ENCODE measurements at regions not wholly inside any gene's neighbourhood (a gene's known extent, or its start where the extent isn't known, plus 50 kb on each side); places are given as distances from the start of the nearest gene placed in this dataset.

GRCh38 chr2:224190936-224191270, 151.8 kb upstream of the SERPINE2 start:
- Histone ChIP-seq H3K27me3 (ENCODE audit: insufficient read depth, low read length) (no peaks in the 10 kb centered on the region), H3K79me2 (ENCODE audit: insufficient read depth, low read length) (no peaks in the 10 kb centered on the region), H3K9me3 (ENCODE audit: insufficient read depth, low read depth, low read length) (no peaks in the 10 kb centered on the region), H3K4me3 (ENCODE audit: insufficient read depth, low read depth, low read length) (no peak overlapping the region), H3K36me3 (ENCODE audit: insufficient read depth, low read length) (no peaks in the 10 kb centered on the region), H2AFZ (ENCODE audit: low read depth, low read length) (no peak overlapping the region), H3K4me1 (ENCODE audit: insufficient read depth, low read length) (no peaks in the 10 kb centered on the region), H3K4me2 (ENCODE audit: low read length) (no peak overlapping the region), H3K27ac (ENCODE audit: low read depth, low read length) (no peak overlapping the region), H4K20me1 (ENCODE audit: insufficient read depth, low read length) (no peaks in the 10 kb centered on the region), H3K9ac (ENCODE audit: low read length) (no peak overlapping the region)
- DNase-seq (ENCODE audit: low read depth): peak; percentile 44
- Mint-ChIP-seq H3K4me3 (ENCODE audit: unreplicated experiment) (no peak overlapping the region), H3K9me3 (ENCODE audit: unreplicated experiment) (peaks cover 10% of the 10 kb centered on the region), H3K27me3 (ENCODE audit: low read depth, unreplicated experiment) (no peaks in the 10 kb centered on the region), H3K27ac (ENCODE audit: unreplicated experiment) (no peak overlapping the region), H3K4me1 (ENCODE audit: low read depth, unreplicated experiment) (no peaks in the 10 kb centered on the region), H3K36me3 (ENCODE audit: low read depth, unreplicated experiment) (no peaks in the 10 kb centered on the region)
- peak; percentile 32 for FAIRE-seq
- TF ChIP-seq CTCF (IDR thresholded peaks at IDR 0.05; ENCODE audit: insufficient read depth, low read depth, low read length): no peak
- TF ChIP-seq EZH2 (IDR thresholded peaks at IDR 0.05; ENCODE audit: insufficient read depth, low read length): no peak

GRCh38 chr2:224190234-224190935, 151.3 kb upstream of the SERPINE2 start:
- FAIRE-seq: no peak
- no peaks in the 10 kb centered on the region for H3K79me2 ChIP-seq (ENCODE audit: insufficient read depth, low read length)
- no peaks in the 10 kb centered on the region for H3K4me1 ChIP-seq (ENCODE audit: insufficient read depth, low read length)
- H3K36me3 Mint-ChIP-seq (ENCODE audit: low read depth, unreplicated experiment): no peaks in the 10 kb centered on the region
- no peak overlapping the region for H2AFZ ChIP-seq (ENCODE audit: low read depth, low read length)
- no peaks in the 10 kb centered on the region for H3K27me3 ChIP-seq (ENCODE audit: insufficient read depth, low read length)
- H3K4me3 Mint-ChIP-seq (ENCODE audit: unreplicated experiment): no peak overlapping the region
- no peak for DNase-seq (ENCODE audit: low read depth)
- H3K27ac Mint-ChIP-seq (ENCODE audit: unreplicated experiment): no peak overlapping the region
- H3K4me1 Mint-ChIP-seq (ENCODE audit: low read depth, unreplicated experiment): no peaks in the 10 kb centered on the region
- H3K27ac ChIP-seq (ENCODE audit: low read depth, low read length): no peak overlapping the region
- H3K9me3 ChIP-seq (ENCODE audit: insufficient read depth, low read depth, low read length): no peaks in the 10 kb centered on the region
- no peak overlapping the region for H3K9ac ChIP-seq (ENCODE audit: low read length)
- H3K4me2 ChIP-seq (ENCODE audit: low read length): no peak overlapping the region
- TF ChIP-seq CTCF (IDR thresholded peaks at IDR 0.05; ENCODE audit: insufficient read depth, low read depth, low read length): no peak
- TF ChIP-seq EZH2 (IDR thresholded peaks at IDR 0.05; ENCODE audit: insufficient read depth, low read length): no peak
- peaks cover 10% of the 10 kb centered on the region for H3K9me3 Mint-ChIP-seq (ENCODE audit: unreplicated experiment)
- H3K36me3 ChIP-seq (ENCODE audit: insufficient read depth, low read length): no peaks in the 10 kb centered on the region
- H3K4me3 ChIP-seq (ENCODE audit: insufficient read depth, low read depth, low read length): no peak overlapping the region
- no peaks in the 10 kb centered on the region for H3K27me3 Mint-ChIP-seq (ENCODE audit: low read depth, unreplicated experiment)
- no peaks in the 10 kb centered on the region for H4K20me1 ChIP-seq (ENCODE audit: insufficient read depth, low read length)

GRCh38 chr2:224187220-224187619, 148.1 kb upstream of the SERPINE2 start:
- no peak for TF ChIP-seq EZH2 (IDR thresholded peaks at IDR 0.05; ENCODE audit: insufficient read depth, low read length)
- no peak for TF ChIP-seq CTCF (IDR thresholded peaks at IDR 0.05; ENCODE audit: insufficient read depth, low read depth, low read length)
- Histone ChIP-seq H3K4me1 (ENCODE audit: insufficient read depth, low read length) (no peaks in the 10 kb centered on the region), H3K27me3 (ENCODE audit: insufficient read depth, low read length) (no peaks in the 10 kb centered on the region), H3K9ac (ENCODE audit: low read length) (no peak overlapping the region), H3K4me3 (ENCODE audit: insufficient read depth, low read depth, low read length) (no peak overlapping the region), H2AFZ (ENCODE audit: low read depth, low read length) (no peak overlapping the region), H3K4me2 (ENCODE audit: low read length) (no peak overlapping the region), H4K20me1 (ENCODE audit: insufficient read depth, low read length) (no peaks in the 10 kb centered on the region), H3K27ac (ENCODE audit: low read depth, low read length) (no peak overlapping the region), H3K36me3 (ENCODE audit: insufficient read depth, low read length) (no peaks in the 10 kb centered on the region), H3K9me3 (ENCODE audit: insufficient read depth, low read depth, low read length) (no peaks in the 10 kb centered on the region), H3K79me2 (ENCODE audit: insufficient read depth, low read length) (no peaks in the 10 kb centered on the region)
- Mint-ChIP-seq H3K36me3 (ENCODE audit: low read depth, unreplicated experiment) (no peaks in the 10 kb centered on the region), H3K9me3 (ENCODE audit: unreplicated experiment) (peaks cover 2% of the 10 kb centered on the region), H3K4me3 (ENCODE audit: unreplicated experiment) (no peak overlapping the region), H3K27me3 (ENCODE audit: low read depth, unreplicated experiment) (peaks cover 2% of the 10 kb centered on the region), H3K27ac (ENCODE audit: unreplicated experiment) (no peak overlapping the region), H3K4me1 (ENCODE audit: low read depth, unreplicated experiment) (no peaks in the 10 kb centered on the region)
- DNase-seq (ENCODE audit: low read depth): no peak
- FAIRE-seq: no peak

All from astrocyte (in vitro differentiated cells and primary cell).